Gastroesophageal sphincter (tissue), 4 donors: ENCODE measurements at regions not wholly inside any gene's neighbourhood (a gene's known extent, or its start where the extent isn't known, plus 50 kb on each side); places are given as distances from the start of the nearest gene placed in this dataset.

Source experiments
- ATAC-seq: fragments of 150-250 bp; one replicate; pipeline ENCODE4 v1.9.1; 2016; ENCODE audit warnings: mild to moderate bottlenecking, moderate library complexity
- H3K27ac ChIP-seq, 4 donors: fragments of 200-600 bp; sonication (generic) in 3 of 4; 1 replicate in 3 of 4; 2 replicates in 1 of 4; pipeline ENCODE4 v1.5.1; 2016 to 2019
- H3K27me3 ChIP-seq: fragments of 200-600 bp; sonication (generic); one replicate; pipeline ENCODE4 v1.5.1; 2019
- H3K36me3 ChIP-seq, 2 donors: fragments of 200-600 bp; sonication (generic); one replicate each; pipeline ENCODE4 v1.5.1; 2019; ENCODE audit warnings: control low read depth in 1 of 2
- H3K4me1 ChIP-seq, 3 donors: fragments of 200-600 bp; sonication (generic); 1 replicate in 2 of 3; 2 replicates in 1 of 3; pipeline ENCODE4 v1.5.1; 2016 to 2019; ENCODE audit warnings: control low read depth in 2 of 3
- H3K4me3 ChIP-seq, 2 donors: fragments of 200-600 bp; sonication (generic); one replicate each; pipeline ENCODE4 v1.5.1; 2019; ENCODE audit warnings: mild to moderate bottlenecking in 1 of 2, moderate library complexity in 1 of 2
- H3K9me3 ChIP-seq, 3 donors: fragments of 200-600 bp; sonication (generic); one replicate each; pipeline ENCODE4 v1.5.1; 2017 to 2019; ENCODE audit warnings: control low read depth in 2 of 3
- CTCF ChIP-seq, 4 experiments: fragments of 200-600 bp in 2 of 4; fragments of 450-650 bp in 2 of 4; sonication (generic) in 1 of 4; IDR thresholded peaks; one replicate each; pipeline ENCODE4 v1.5.1; 2017 to 2019; ENCODE audit warnings: antibody characterized with exemption in 4 of 4, mild to moderate bottlenecking in 2 of 4, moderate library complexity in 2 of 4
- EP300 ChIP-seq: sonication (generic); formaldehyde crosslinking; IDR thresholded peaks from one replicate; pipeline ENCODE4 v1.6.1; 2017; ENCODE audit warnings: antibody characterized with exemption, mild to moderate bottlenecking
- POLR2A ChIP-seq, 2 donors: fragments of 450-650 bp; IDR thresholded peaks; one replicate each; pipeline ENCODE4 v1.6.1; 2017; ENCODE audit warnings: antibody characterized with exemption in 2 of 2, mild to moderate bottlenecking in 2 of 2, moderate library complexity in 1 of 2
- POLR2AphosphoS5 ChIP-seq: sonication (generic); formaldehyde crosslinking; IDR thresholded peaks from one replicate; pipeline ENCODE4 v1.6.1; 2017; ENCODE audit warnings: antibody characterized with exemption
- WGBS, 2 donors: methylation state at CpG; one replicate each; pipeline ENCODE4 v1.1.5; 2018; ENCODE audit warnings: low coverage in 1 of 2; 5-methylcytosine and 5-hydroxymethylcytosine counted together

DNA sequence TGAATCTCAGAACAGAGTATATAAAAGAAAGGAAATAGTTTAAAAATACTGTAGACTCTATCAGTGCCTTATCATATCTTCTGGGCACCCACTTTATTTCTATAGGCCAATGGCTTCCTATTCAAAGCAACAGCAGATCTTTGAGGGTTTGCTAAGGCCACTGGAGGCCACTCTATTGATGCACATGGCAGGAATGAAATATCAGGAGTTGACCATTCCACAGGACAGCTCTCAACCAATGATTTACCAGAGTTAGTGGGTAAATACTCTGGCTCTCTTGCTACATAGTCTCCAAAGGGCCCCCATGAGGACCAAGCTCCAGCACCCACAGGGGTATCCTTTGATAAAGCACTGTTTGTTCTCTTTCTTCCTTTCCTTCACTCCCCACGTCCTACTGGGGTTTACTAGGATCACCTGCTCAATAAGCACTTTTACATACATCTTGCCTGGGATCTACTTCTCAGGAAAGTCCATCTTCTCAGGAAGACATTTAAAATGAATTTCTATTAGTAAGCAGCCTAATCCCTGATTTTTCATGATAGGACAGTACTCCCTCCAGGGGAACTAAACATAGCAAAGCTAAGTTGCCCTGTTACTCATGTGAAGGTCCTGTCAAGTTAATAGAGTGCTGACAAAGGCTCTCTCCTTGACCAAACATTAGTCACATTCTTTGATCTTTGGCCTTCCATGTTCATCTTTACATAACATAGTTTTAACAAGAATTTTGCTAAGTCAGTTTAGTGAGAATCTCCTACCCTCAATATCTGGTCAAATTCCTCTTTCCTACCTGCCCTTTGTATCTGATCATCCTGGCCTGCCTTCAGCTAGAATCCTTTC is 459.7 kb downstream of the GRXCR1 start:
- no peaks in the 10 kb centered on the region for H3K27me3 ChIP-seq
- H3K4me1 ChIP-seq, result no peaks in the 10 kb centered on the region
- no peaks in the 10 kb centered on the region for H3K36me3 ChIP-seq
- WGBS, 2 donors, result 0% methylated on average over 1 of the region's 1 CpG; no CpG with 5 or more reads in 1 of the 2 donors
- no peak for ATAC-seq
- H3K4me3 ChIP-seq, result no peak overlapping the region
- H3K27ac ChIP-seq, result no peak overlapping the region
- TF ChIP-seq POLR2AphosphoS5 (no peak), CTCF (IDR thresholded peaks at IDR 0.05) (no peak), EP300 (no peak), POLR2A (IDR thresholded peaks at IDR 0.05) (no peak)
- no peaks in the 10 kb centered on the region for H3K9me3 ChIP-seq

DNA sequence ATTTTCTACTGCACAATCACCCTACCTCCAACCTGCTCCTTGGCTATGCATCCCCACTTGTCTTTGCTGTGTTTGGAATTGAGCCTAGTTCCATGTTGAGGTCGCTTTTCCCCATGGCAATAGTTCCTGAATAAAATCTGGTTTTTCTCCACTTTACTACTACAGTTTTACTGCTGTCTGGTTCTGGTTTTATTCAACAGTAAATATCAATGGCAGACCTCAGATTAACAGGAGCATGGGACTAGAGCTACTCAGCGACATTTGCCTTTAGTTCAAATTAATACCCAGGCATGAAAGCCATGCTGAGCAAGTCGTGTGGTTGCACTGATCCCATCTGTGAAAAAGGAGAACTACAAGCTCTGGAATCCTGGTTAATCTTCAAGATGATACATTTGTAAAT is 460.3 kb downstream of the GRXCR1 start:
- Histone ChIP-seq H3K36me3 (no peaks in the 10 kb centered on the region), H3K4me1 (no peaks in the 10 kb centered on the region), H3K27me3 (no peaks in the 10 kb centered on the region), H3K27ac (no peak overlapping the region), H3K4me3 (no peak overlapping the region), H3K9me3 (no peaks in the 10 kb centered on the region)
- no peak for TF ChIP-seq CTCF (IDR thresholded peaks at IDR 0.05)
- no peak for TF ChIP-seq POLR2AphosphoS5
- TF ChIP-seq POLR2A (IDR thresholded peaks at IDR 0.05), result no peak
- TF ChIP-seq EP300, result no peak
- WGBS, 2 donors, result 41 to 56% methylated on average over 3 of the region's 3 CpGs
- ATAC-seq, result no peak

- WGBS, 2 donors, result 31 to 47% methylated on average over 1 of the region's 1 CpG
- Histone ChIP-seq H3K9me3 (no peaks in the 10 kb centered on the region), H3K36me3 (no peaks in the 10 kb centered on the region), H3K4me3 (no peak overlapping the region), H3K27me3 (no peaks in the 10 kb centered on the region), H3K27ac (no peak overlapping the region), H3K4me1 (no peaks in the 10 kb centered on the region)
- TF ChIP-seq CTCF (IDR thresholded peaks at IDR 0.05), result no peak
- no peak for ATAC-seq
These were observed 461.0 kb downstream of the GRXCR1 start for GRCh38 chr4:43353552-43353951.

GRCh38 chr4:43356786-43357185 is 464.3 kb downstream of the GRXCR1 start:
- 71 to 80% methylated on average over 3 of the region's 3 CpGs for WGBS, 2 donors

More at GRCh38 chr4:43356786-43357185, 464.3 kb downstream of the GRXCR1 start:
- H3K36me3 ChIP-seq, result no peaks in the 10 kb centered on the region
- no peak for TF ChIP-seq EP300
- TF ChIP-seq CTCF (IDR thresholded peaks at IDR 0.05), result no peak
- TF ChIP-seq POLR2AphosphoS5, result no peak
- TF ChIP-seq POLR2A (IDR thresholded peaks at IDR 0.05), result no peak
- H3K4me1 ChIP-seq, result no peaks in the 10 kb centered on the region
- no peak for ATAC-seq
- no peaks in the 10 kb centered on the region for H3K9me3 ChIP-seq
- H3K4me3 ChIP-seq, result no peak overlapping the region
- no peak overlapping the region for H3K27ac ChIP-seq
- H3K27me3 ChIP-seq, result no peaks in the 10 kb centered on the region
